ENCODE measurements at regions not wholly inside any gene's neighbourhood (a gene's known extent, or its start where the extent isn't known, plus 50 kb on each side); places are given as distances from the start of the nearest gene placed in this dataset.

DNA sequence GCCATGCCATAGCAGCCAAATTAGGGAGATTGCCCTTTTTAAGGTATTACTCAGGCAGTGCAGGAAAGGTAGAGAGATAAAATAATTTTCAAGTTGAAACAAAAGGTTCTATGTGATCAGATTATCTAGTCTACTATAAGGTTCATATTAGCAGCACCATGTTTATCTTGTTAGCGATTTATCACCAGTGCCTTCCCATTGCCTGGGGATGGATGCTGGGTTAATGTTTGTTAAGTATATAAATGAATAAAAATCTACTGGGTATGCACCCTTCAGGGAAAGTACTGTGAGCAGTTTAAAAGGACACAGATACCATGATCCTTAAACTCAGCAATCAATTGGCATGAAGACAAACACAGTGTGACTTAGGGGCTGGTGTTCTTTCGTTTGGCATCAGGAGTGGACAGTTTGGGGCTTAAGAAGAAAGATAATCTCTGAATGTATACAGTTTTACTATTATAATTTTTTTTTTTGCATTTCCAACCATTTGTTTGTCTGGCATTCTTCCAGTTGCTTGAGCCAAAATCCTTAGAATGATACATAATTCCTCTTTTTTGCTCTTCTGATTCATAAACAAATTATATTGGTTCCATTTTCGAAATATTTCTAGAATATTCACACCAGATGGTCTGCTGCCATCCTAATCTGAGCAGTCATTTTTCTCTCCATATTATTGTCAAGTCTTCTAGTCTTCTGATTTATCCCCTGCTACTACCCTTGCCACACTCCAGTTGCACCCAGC is 512.8 kb upstream of the SLC8A1 start:
- TF ChIP-seq POLR2AphosphoS5 (IDR thresholded peaks at IDR 0.05; ENCODE audit: low read depth, low read length): no peak
- no peak for TF ChIP-seq TAF1 (IDR thresholded peaks at IDR 0.05; ENCODE audit: borderline replicate concordance, insufficient read depth, low read length)
